Mucosa of descending colon (tissue), 3 donors: ENCODE measurements at regions not wholly inside any gene's neighbourhood (a gene's known extent, or its start where the extent isn't known, plus 50 kb on each side); places are given as distances from the start of the nearest gene placed in this dataset.
A peak's percentile ranks its signal among the peaks of the same experiment; 100 is the strongest.

Source experiments
- ATAC-seq: fragments of 200-7000 bp; cut with Tn5 transposase; one replicate; pipeline ENCODE4 v1.9.1; 2020; ENCODE audit warnings: mild to moderate bottlenecking, moderate library complexity
- DNase-seq, 3 donors: peaks; one replicate each; pipeline ENCODE4 v3.0.0-alpha.2; 2020
- H3K36me3 ChIP-seq: fragments of 200-600 bp; one replicate; pipeline ENCODE4 v1.8.0; 2021; ENCODE audit warnings: low read depth, mild to moderate bottlenecking
- H3K4me1 ChIP-seq: fragments of 200-600 bp; one replicate; pipeline ENCODE4 v1.8.0; 2021; ENCODE audit warnings: low read depth, mild to moderate bottlenecking
- H3K4me3 ChIP-seq: fragments of 200-600 bp; one replicate; pipeline ENCODE4 v1.8.0; 2021; ENCODE audit warnings: mild to moderate bottlenecking
- H3K9me3 ChIP-seq: fragments of 200-600 bp; one replicate; pipeline ENCODE4 v1.8.0; 2021; ENCODE audit warnings: mild to moderate bottlenecking
- intact Hi-C, 2 donors: fragments of 100-400 bp; cut with DNase I in 1 of 2; cut with micrococcal nuclease in 1 of 2; formaldehyde crosslinking; loops; one replicate each; pipeline versions ENCODE4 v1.11.0 to v1.11.1; 2022; cut with DNase I, micrococcal nuclease
- TF ChIP-seq, protein P1 (sequence below): fragments of 200-600 bp; IDR thresholded peaks from one replicate; pipeline ENCODE4 v1.8.0; 2022; ENCODE audit warnings: antibody characterized with exemption, mild to moderate bottlenecking
- donor health status: DM: no; HTN: no; CAD: no; lungs with moderate emphysema.
- donor health status: DM: no; HTN: no; CAD: no.
- donor health status: DM: no; HTN: yes; CAD: no.

DNA sequence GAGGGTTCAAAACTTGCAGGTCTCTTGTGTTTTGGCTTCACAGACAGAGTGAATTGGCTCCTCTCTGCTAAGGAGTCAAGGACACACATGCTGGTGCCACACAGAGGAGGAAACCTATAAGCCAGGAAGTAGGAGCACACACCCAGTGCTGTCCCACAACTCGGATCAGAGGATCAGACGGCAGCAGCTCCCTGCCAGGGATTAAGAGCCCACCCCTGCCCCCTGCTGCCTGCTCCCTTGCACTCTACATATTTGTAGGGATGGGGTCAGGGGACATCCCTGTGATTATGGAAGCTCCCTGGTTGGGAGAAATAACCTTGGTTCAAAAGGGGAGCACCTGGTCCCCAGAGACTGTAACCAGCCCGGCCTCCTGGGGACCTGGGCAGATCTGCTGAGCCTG lies 77.5 kb upstream of the CLDN10 start:
- no peak overlapping the region for H3K4me3 ChIP-seq
- DNase-seq (no peak), ATAC-seq (no peak)
- TF ChIP-seq, protein P1, sequence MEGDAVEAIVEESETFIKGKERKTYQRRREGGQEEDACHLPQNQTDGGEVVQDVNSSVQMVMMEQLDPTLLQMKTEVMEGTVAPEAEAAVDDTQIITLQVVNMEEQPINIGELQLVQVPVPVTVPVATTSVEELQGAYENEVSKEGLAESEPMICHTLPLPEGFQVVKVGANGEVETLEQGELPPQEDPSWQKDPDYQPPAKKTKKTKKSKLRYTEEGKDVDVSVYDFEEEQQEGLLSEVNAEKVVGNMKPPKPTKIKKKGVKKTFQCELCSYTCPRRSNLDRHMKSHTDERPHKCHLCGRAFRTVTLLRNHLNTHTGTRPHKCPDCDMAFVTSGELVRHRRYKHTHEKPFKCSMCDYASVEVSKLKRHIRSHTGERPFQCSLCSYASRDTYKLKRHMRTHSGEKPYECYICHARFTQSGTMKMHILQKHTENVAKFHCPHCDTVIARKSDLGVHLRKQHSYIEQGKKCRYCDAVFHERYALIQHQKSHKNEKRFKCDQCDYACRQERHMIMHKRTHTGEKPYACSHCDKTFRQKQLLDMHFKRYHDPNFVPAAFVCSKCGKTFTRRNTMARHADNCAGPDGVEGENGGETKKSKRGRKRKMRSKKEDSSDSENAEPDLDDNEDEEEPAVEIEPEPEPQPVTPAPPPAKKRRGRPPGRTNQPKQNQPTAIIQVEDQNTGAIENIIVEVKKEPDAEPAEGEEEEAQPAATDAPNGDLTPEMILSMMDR = no peak
- no peaks in the 10 kb centered on the region for H3K9me3 ChIP-seq
- H3K4me1 ChIP-seq = no peaks in the 10 kb centered on the region
- H3K36me3 ChIP-seq = no peaks in the 10 kb centered on the region
- intact Hi-C loops = no loop called here

DNA sequence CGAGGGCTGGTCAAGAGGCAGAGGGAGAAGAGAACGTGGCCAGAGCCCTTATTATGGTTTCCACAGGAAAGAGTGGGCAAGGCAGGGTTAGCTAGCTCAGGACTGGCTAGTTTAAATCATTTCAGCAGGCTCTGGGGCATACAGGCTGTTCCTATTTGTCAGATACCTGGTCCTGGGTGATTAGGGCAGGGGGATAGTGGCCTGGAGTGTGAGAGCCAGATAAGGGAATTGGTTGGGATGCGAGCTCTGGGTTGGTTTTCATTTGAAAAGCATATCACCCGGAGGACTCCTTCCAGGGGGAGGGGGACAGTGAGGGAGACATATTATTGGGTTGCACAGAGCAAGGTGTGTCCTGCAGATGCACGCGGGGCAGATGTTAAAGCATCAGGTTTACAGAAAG lies 75.3 kb upstream of the CLDN10 start:
- H3K4me3 ChIP-seq = no peak overlapping the region
- no peaks in the 10 kb centered on the region for H3K9me3 ChIP-seq
- TF ChIP-seq, protein P1 = no peak
- no peak for DNase-seq
- no peaks in the 10 kb centered on the region for H3K36me3 ChIP-seq
- intact Hi-C loops = no loop called here
- ATAC-seq = no peak
- no peaks in the 10 kb centered on the region for H3K4me1 ChIP-seq

DNA sequence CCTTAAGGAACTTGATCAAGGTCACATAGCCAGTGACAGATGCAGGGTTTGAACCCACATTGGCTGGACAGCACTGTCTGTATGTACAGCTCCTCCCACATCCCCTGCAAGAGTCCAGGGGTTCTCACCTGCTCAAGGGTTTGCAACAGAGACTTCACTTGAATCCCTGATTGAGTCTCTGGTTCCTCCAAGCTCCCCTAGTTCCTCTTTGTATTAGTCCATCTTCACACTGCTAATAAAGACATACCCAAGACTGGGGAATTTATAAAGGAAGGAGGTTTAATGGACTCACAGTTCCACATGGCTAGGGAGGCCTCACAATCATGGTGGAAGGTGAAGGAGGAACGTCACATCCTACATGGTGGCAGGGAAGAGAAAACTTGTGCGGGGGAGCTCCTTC lies 72.8 kb upstream of the CLDN10 start:
- no peaks in the 10 kb centered on the region for H3K36me3 ChIP-seq
- TF ChIP-seq, protein P1 = no peak
- intact Hi-C loops = no loop called here
- no peaks in the 10 kb centered on the region for H3K9me3 ChIP-seq
- DNase-seq (no peak), ATAC-seq (no peak)
- no peak overlapping the region for H3K4me3 ChIP-seq
- no peaks in the 10 kb centered on the region for H3K4me1 ChIP-seq

DNA sequence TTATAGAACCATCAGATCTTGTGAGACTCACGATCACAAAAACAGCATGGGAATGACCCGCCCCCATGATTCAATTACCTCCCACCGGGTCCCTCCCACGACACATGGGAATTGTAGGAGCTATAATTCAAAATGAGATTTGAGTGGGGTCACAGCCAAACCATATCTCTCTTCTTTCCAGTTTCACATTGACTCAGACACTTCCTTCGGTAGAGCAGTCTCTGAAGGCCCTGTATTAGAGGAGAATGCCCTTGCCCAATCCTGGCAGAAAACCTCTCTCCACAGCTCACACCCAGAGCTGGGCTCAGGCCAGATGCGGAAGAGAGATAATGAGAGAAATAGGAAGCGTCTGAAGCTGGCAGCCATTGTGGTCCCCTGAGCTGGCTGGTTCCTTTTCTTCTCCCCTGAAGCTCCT lies 72.4 kb upstream of the CLDN10 start:
- ATAC-seq (no peak), DNase-seq (no peak)
- Histone ChIP-seq H3K36me3 (no peaks in the 10 kb centered on the region), H3K4me1 (no peaks in the 10 kb centered on the region), H3K9me3 (no peaks in the 10 kb centered on the region), H3K4me3 (no peak overlapping the region)
- TF ChIP-seq, protein P1 = no peak
- intact Hi-C loops = no loop called here

DNA sequence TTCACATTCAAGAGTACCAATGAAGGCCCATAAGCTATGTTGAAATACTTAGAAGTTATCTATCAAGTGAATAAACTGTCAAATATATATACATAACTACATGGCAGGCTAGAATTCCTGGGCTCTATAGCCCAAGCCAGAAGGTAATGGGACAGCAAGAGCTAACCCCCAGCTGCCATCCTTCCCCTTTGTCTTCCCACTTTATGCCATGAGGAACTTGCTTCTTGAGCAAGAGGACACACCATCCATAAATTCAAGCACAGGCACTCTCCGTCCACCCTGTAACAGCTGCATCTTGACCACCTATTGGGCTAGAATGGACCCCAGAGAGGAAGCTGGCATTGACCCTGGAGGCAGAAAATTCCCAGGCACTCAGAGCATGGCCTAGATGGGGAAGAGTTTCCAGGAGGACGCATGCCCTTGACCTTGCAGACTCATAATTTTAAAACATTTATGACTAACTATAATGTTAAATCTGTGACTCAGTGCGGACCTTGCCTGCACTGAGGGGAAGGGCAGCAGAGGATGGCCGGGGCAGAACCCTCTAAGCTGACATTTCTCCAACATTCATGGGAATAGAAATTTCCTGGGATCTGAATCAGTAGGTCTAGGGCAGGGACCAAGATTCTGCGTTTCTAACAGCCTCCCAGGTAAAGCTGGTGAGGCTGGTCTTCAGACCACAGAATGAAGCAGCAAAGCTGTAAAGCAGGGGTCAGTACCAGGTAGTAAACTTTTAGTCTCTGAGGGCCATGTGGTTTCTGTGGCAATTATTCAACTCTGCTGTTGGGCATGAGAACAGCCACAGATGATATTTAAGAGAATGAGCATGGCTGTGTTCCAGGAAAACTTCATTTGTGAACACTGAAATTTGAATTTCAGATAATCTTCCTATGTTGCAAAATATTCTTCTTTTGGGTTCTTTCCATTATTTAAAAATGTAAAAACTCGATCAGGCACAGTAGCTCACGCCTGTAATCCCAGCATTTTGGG lies 71.4 kb upstream of the CLDN10 start:
- ATAC-seq (peak; percentile 62), DNase-seq (no peak)
- intact Hi-C loops = no loop called here
- Histone ChIP-seq H3K4me3 (no peak overlapping the region), H3K4me1 (no peaks in the 10 kb centered on the region), H3K9me3 (no peaks in the 10 kb centered on the region), H3K36me3 (no peaks in the 10 kb centered on the region)
- TF ChIP-seq, protein P1 = no peak
